DOHH2 (cell line): ENCODE measurements at regions not wholly inside any gene's neighbourhood (a gene's known extent, or its start where the extent isn't known, plus 50 kb on each side); places are given as distances from the start of the nearest gene placed in this dataset.

Source experiments
- H3F3A ChIP-seq: fragments of 200-600 bp; sonication (generic), shearing (Covaris generic); 2 replicates; pipeline ENCODE4 v1.6.0; 2016; ENCODE audit warnings: antibody characterized with exemption, mild to moderate bottlenecking; ENCODE audit not compliant: control insufficient read depth, insufficient read depth
- H3K27ac ChIP-seq: fragments of 200-600 bp; sonication (generic); 2 replicates; pipeline ENCODE4 v1.5.1; 2014; ENCODE audit warnings: low read depth, mild to moderate bottlenecking, low read length, moderate library complexity
- H3K27me3 ChIP-seq: fragments of 200-600 bp; sonication (generic); 2 replicates; pipeline ENCODE4 v1.6.1; 2014; ENCODE audit warnings: mild to moderate bottlenecking, low read length, mixed read lengths; ENCODE audit not compliant: control insufficient read depth
- H3K36me3 ChIP-seq: fragments of 200-600 bp; sonication (generic); 2 replicates; pipeline ENCODE4 v1.6.1; 2014; ENCODE audit warnings: mild to moderate bottlenecking, low read length, moderate library complexity, mixed read lengths; ENCODE audit not compliant: control insufficient read depth
- H3K4me1 ChIP-seq: fragments of 200-600 bp; sonication (generic); 2 replicates; pipeline ENCODE4 v1.6.1; 2014; ENCODE audit warnings: mild to moderate bottlenecking, low read length, mixed read lengths; ENCODE audit not compliant: control insufficient read depth
- H3K4me2 ChIP-seq: fragments of 200-600 bp; sonication (generic); 2 replicates; pipeline ENCODE4 v1.6.0; 2014; ENCODE audit warnings: mild to moderate bottlenecking, low read length, moderate library complexity
- H3K4me3 ChIP-seq: fragments of 200-600 bp; sonication (generic); 2 replicates; pipeline ENCODE4 v1.5.1; 2014; ENCODE audit warnings: mild to moderate bottlenecking, low read length, mixed read lengths
- H3K79me2 ChIP-seq: fragments of 200-600 bp; sonication (generic); 2 replicates; pipeline ENCODE4 v1.6.1; 2014; ENCODE audit warnings: mild to moderate bottlenecking, low read length, mixed read lengths; ENCODE audit not compliant: control insufficient read depth
- H3K9me2 ChIP-seq: fragments of 200-600 bp; sonication (generic); replicated peaks from 2 replicates; pipeline ENCODE4 v1.6.1; 2014; ENCODE audit warnings: mild to moderate bottlenecking, low read length, mixed read lengths; ENCODE audit not compliant: control insufficient read depth
- H3K9me3 ChIP-seq: fragments of 200-600 bp; sonication (generic); 2 replicates; pipeline ENCODE4 v1.6.1; 2014; ENCODE audit warnings: antibody characterized with exemption, low read length, mixed read lengths; ENCODE audit not compliant: control insufficient read depth, insufficient read depth
- H4K20me1 ChIP-seq: fragments of 200-600 bp; sonication (generic); 2 replicates; pipeline ENCODE4 v1.6.0; 2014; ENCODE audit warnings: low read depth, mild to moderate bottlenecking, antibody characterized with exemption, low read length, moderate library complexity; ENCODE audit not compliant: control insufficient read depth, insufficient read depth
- CTCF ChIP-seq: fragments of 200-600 bp; sonication (generic); IDR thresholded peaks from one replicate; pipeline ENCODE4 v1.5.1; 2014; ENCODE audit warnings: antibody characterized with exemption, mild to moderate bottlenecking, low read depth, low read length; ENCODE audit not compliant: poor library complexity, severe bottlenecking
- EZH2phosphoT487 ChIP-seq: fragments of 200-600 bp; sonication (generic); IDR thresholded peaks from 2 replicates; pipeline ENCODE4 v1.6.1; 2017; ENCODE audit warnings: borderline replicate concordance, mild to moderate bottlenecking, antibody characterized with exemption, low read length, moderate library complexity, mixed read lengths

GRCh38 chr1:116314305-116314919, 58.6 kb upstream of the ATP1A1 start:
- H3K9me3 ChIP-seq = no peaks in the 10 kb centered on the region
- H3K27me3 ChIP-seq = no peaks in the 10 kb centered on the region
- H3K4me3 ChIP-seq = no peak overlapping the region
- no peak overlapping the region for H3K27ac ChIP-seq
- H3K4me1 ChIP-seq = peaks cover 27% of the 10 kb centered on the region
- no peaks in the 10 kb centered on the region for H3K9me2 ChIP-seq
- H3K4me2 ChIP-seq = no peak overlapping the region
- no peaks in the 10 kb centered on the region for H3K79me2 ChIP-seq
- no peaks in the 10 kb centered on the region for H4K20me1 ChIP-seq
- TF ChIP-seq CTCF (no peak), EZH2phosphoT487 (no peak)
- no peaks in the 10 kb centered on the region for H3F3A ChIP-seq
- H3K36me3 ChIP-seq = no peaks in the 10 kb centered on the region

GRCh38 chr1:116316373-116316772, 56.7 kb upstream of the ATP1A1 start:
- TF ChIP-seq CTCF (no peak), EZH2phosphoT487 (no peak)

GRCh38 chr1:116318897-116319296, 54.1 kb upstream of the ATP1A1 start:
- Histone ChIP-seq H3K79me2 (no peaks in the 10 kb centered on the region), H3K9me3 (no peaks in the 10 kb centered on the region), H4K20me1 (no peaks in the 10 kb centered on the region), H3F3A (no peaks in the 10 kb centered on the region), H3K27ac (no peak overlapping the region), H3K4me1 (peaks cover 12% of the 10 kb centered on the region), H3K4me2 (no peak overlapping the region), H3K36me3 (no peaks in the 10 kb centered on the region), H3K4me3 (no peak overlapping the region), H3K27me3 (no peaks in the 10 kb centered on the region), H3K9me2 (no peaks in the 10 kb centered on the region)
- no peak for TF ChIP-seq CTCF
- TF ChIP-seq EZH2phosphoT487 = no peak

More at GRCh38 chr1:116316373-116316772, 56.7 kb upstream of the ATP1A1 start:
- H3K36me3 ChIP-seq = no peaks in the 10 kb centered on the region
- H3K4me1 ChIP-seq = peaks cover 22% of the 10 kb centered on the region
- H3K9me3 ChIP-seq = no peaks in the 10 kb centered on the region
- no peak overlapping the region for H3K27ac ChIP-seq
- no peaks in the 10 kb centered on the region for H3K27me3 ChIP-seq
- H3F3A ChIP-seq = no peaks in the 10 kb centered on the region
- no peak overlapping the region for H3K4me2 ChIP-seq
- no peaks in the 10 kb centered on the region for H3K9me2 ChIP-seq
- H3K79me2 ChIP-seq = no peaks in the 10 kb centered on the region
- no peak overlapping the region for H3K4me3 ChIP-seq
- no peaks in the 10 kb centered on the region for H4K20me1 ChIP-seq
